ENCODE measurements at regions not wholly inside any gene's neighbourhood (a gene's known extent, or its start where the extent isn't known, plus 50 kb on each side); places are given as distances from the start of the nearest gene placed in this dataset.
A peak's percentile ranks its signal among the peaks of the same experiment; 100 is the strongest.

GRCh38 chr12:13369474-13370056 is 173.0 kb downstream of the EMP1 start:
- no peak for DNase-seq (ENCODE audit: extremely low read depth, low read depth, low spot score)

DNA sequence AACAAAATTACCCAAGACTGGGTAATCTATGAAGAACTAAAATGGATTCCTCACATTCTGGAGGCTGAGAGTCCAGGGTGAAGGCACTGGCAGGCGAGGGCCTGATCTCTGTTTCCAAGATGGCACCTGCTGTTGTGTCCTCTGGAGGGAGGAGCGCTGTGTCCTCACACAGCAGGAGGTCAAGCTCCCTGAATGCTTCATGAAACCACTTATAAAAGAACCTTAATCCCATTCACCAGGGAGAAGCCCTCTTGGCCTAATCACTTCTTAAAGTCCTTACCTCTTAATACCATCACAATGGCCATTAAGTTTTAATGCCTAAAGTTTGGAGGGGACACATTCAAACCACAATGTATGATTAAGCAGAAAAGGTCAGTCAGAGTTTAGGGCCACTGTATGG is 172.4 kb downstream of the EMP1 start:
- DNase-seq (ENCODE audit: extremely low read depth, low read depth, low spot score), result no peak

DNA sequence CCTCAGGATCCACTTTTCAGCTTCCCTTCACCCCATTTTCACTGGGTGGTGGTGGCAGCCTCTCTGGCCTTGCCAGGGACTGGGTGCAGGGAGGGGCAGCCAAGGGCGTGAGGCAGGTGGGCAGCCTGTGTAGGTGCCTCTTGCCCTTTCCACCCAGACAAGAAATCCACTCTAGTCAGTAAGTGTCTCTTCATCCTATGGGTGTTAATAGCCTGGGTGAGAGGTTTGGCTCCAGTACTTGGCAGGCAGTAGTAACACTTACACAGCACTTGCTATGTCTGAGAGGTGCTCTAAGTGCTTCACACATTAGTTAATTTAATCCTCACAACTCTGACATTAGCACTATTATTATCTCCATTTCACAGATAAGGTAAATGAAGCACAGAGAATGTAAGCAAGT is 171.9 kb downstream of the EMP1 start:
- DNase-seq (ENCODE audit: extremely low read depth, low read depth, low spot score), result no peak

DNA sequence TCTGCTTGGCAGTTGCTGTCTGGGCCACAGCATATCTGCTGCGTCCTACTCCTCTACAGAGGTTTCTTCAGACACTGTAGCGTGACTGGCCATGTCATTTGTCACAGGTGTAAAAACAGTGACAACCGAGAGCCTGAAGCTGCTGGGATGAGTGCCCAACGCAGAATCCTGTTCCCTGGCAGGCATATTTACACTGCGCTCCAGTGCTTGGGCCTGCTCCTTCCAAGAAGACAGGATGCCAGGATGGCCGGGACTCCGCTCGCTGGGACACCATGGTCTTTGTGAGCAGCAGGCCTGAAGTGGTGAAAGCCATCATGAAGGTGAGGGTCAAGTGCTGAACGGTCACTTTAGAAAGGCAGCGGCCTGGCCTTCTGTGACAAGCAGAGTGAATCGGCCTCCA is 171.4 kb downstream of the EMP1 start:
- DNase-seq (ENCODE audit: extremely low read depth, low read depth, low spot score), result no peak

- DNase-seq (ENCODE audit: extremely low read depth, low read depth, low spot score), result no peak
These were observed 169.3 kb downstream of the EMP1 start for GRCh38 chr12:13365748-13366366.

DNA sequence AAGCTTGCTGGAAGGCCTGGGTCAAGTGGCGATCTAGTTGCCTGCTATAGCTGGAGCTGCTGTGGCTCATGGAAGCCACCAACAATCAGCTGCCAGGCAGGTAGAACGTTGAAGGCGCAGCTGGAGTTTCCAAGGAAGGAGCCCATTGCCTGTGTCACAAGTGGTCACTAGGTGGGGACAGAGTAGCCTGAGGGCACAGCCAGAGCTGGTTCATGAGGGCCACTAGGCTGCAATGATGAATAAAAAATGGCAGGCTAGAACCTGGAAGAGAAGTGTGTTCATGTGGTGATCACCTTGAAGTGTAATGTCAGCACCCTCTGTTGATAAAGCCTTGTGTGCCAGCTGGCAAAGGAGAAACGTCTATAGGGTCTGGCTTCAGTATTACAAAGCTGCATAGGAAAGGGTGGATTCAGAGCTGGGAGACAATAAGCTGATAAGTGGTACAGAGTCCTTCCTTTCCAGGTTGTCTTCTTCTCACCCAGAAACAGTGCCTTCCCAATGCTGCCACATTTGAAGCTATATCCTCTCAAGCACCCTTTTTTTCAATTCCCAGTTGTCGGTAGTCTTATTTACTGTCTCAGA is 165.8 kb downstream of the EMP1 start:
- DNase-seq (ENCODE audit: extremely low read depth, low read depth, low spot score), result peak; percentile 14

- no peak for DNase-seq (ENCODE audit: extremely low read depth, low read depth, low spot score)
These were observed 163.1 kb downstream of the EMP1 start for GRCh38 chr12:13359636-13360035.

DNA sequence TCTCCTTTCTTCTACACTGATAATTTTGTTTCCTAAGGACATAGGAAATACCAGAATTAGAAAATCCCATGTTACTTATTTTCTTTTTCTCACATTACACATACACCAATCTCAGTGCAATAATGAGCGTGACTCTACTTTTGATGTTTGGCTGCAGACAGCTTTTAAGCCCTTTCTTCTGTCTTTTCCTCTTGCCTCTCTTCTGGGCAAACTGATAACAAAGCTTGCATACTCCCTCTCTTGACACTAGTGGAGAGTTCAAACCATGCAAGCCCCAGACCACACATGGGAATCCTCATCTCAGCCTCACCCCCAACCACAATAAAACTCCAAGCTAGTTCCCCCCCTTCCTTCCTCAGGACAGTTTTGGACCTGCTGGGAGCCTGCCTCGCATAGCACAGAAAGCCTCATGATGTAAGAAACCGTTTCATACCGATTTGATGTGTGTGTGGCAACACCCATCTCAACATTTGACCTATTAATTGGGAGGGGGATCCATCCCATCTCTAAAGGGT is 161.9 kb downstream of the EMP1 start:
- no peak for DNase-seq (ENCODE audit: extremely low read depth, low read depth, low spot score)

DNA sequence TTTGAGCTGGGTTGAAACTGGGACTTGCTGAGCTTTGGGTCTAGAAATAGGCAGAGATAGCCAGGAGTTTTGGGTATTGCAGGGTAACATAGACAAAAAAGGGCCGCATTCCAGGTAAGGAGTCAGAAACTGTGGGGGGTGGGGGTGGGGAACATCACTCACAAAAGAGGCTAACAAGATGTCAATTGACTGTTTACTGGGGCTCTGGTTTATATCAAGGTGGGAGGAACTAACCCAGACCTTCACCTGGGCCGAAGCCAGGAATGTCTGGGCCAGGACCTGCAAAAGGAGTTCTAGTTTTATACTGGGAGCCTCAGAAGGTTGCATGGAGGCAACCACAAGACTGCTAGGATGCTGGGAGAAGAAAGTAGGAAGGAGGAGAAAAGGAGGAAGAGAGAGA is 154.4 kb downstream of the EMP1 start:
- no peak for DNase-seq (ENCODE audit: extremely low read depth, low read depth, low spot score)

DNA sequence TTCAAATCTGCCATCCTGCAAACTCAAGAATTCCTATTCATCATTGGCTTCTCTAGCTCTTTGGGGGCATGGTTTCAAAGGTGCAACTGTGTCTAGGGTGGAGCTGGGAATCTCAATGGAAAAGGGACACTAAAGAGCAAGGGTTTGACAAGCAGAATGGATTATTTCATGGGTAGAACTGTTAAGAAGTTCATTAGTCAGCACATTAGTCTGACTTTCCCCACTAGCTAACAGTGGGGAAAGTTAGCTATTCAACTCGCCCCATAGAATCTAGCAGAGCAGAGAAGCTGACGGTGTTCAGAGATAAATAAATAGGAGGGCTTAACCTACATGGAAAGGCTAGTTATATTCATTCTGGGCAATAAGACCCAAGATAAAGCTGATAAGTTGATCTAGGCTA is 153.9 kb downstream of the EMP1 start:
- no peak for DNase-seq (ENCODE audit: extremely low read depth, low read depth, low spot score)

- DNase-seq (ENCODE audit: extremely low read depth, low read depth, low spot score), result no peak
These were observed 151.9 kb downstream of the EMP1 start for GRCh38 chr12:13348464-13348863.

GRCh38 chr12:13347241-13348043 is 150.9 kb downstream of the EMP1 start:
- DNase-seq (ENCODE audit: extremely low read depth, low read depth, low spot score), result no peak

- DNase-seq (ENCODE audit: extremely low read depth, low read depth, low spot score), result no peak
These were observed 149.2 kb downstream of the EMP1 start for GRCh38 chr12:13345722-13346121.

DNA sequence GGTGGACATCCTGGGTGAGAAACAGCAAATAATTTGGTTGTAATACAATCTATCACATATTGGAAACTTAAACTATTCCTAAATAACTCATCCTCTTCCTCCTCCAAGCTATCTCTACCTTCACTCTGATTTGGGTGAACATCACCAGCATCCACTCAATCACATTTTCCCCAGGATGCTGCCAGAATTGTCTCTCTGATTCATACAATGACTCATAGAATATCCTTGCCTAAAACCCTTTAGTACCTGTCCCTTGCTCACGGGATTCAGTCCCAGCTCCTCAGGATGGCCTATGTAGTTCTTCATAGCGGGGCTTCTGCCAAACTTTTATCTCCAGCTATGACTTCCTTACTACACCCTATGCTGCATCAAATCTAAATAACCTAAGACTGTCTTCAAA is 146.8 kb downstream of the EMP1 start:
- no peak for DNase-seq (ENCODE audit: extremely low read depth, low read depth, low spot score)

DNA sequence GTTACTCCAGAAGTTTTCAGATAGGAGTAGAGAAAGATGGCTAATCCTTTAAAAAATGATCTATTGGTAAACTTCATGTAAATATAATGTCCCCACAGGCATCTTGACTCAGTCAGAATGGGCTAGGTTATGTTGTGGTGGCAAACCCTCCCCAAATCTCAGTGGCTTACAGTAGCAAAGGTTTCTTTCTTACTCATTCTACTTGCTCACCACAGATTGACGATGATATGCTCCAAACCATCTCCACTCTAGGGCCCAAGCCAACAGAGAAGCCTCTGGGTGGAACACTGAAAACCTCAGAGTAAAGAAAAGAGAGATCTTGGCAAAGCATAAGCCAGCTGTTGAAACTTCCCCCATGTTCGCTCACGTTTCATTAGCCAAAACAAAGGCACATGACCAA is 146.4 kb downstream of the EMP1 start:
- no peak for DNase-seq (ENCODE audit: extremely low read depth, low read depth, low spot score)

- DNase-seq (ENCODE audit: extremely low read depth, low read depth, low spot score), result no peak
These were observed 143.6 kb downstream of the EMP1 start for GRCh38 chr12:13340149-13340548.

GRCh38 chr12:13339538-13339937 is 143.0 kb downstream of the EMP1 start:
- DNase-seq (ENCODE audit: extremely low read depth, low read depth, low spot score), result no peak

DNA sequence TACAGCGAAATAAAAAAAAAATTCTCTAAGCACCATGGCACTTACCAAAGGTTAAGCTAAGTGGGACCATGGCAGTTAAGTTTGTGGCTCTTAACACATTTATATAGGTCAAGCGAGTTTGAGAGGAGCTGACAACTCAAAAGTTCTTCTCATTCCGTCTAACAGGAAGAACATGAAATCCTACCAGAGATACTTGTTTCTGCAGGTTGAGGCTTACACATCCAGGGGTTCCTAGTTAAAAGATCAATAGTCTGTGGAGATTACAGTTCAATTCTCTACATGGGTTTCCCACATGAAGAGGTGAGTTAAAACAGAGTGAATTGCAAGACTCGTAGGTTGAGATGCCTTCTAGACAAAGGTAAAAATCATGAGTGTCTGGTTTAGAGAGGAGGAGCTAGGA is 142.6 kb downstream of the EMP1 start:
- no peak for DNase-seq (ENCODE audit: extremely low read depth, low read depth, low spot score)

DNA sequence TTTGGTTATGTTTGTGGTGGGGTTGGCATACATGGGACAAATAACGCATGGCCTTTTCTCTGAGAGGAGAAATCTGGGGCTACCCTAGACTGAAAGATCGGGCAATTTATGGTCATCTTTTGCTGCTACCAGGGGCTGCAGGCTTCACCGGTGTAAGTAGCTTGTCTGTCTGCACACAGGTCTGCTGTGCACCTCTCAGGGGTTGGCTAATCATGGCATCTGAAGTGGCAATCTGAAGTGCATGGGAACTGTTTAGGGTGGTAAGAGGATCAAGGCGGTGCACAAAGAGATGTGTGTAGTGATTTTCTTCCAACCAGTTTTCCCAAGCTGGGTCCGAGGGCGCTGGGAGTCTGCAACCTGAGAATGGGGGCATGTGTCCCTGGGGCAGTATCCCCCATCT is 141.3 kb downstream of the EMP1 start:
- DNase-seq (ENCODE audit: extremely low read depth, low read depth, low spot score), result no peak

- DNase-seq (ENCODE audit: extremely low read depth, low read depth, low spot score), result no peak
These were observed 139.7 kb downstream of the EMP1 start for GRCh38 chr12:13336216-13336615.

DNA sequence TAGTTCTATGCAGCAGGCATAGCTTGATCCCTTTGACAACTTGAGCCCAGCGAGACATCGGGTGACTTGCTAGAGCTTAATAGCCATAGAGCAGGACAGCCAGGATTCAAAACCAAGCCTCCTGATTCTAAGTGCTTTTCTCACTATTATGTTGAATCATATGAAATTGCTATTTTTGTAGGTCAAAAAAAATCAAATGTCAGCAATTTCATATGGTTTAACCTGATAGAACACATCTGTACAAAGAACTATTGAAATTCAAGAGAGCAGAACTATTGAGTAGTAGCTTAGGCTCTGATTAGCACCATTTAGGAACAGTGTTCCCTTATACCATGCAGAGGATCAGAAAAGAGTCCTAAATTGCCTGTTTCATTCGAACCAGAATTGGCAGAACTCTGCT is 132.0 kb downstream of the EMP1 start:
- DNase-seq (ENCODE audit: extremely low read depth, low read depth, low spot score), result no peak

DNA sequence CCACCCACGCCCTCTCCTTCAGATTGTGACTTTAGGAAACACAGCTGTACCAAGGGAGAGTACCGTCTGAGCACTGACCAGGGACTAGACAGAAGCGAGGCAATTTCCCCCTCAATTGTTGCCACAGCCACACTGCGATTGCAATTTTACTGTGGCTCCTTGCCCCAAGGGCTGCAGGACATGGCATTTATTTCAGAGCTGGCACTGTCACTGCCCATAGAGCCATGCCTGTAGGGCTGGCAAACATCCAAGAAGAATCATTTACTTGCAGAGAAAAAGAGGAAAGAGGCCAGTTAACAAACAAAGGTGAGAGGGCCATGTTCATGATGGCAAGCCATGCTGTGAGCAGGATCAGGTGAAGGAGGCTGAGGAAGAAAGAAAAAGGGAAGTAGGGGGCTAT is 129.6 kb downstream of the EMP1 start:
- DNase-seq (ENCODE audit: extremely low read depth, low read depth, low spot score), result no peak
